CD4-positive, alpha-beta T cell treated with Interleukin-6 for 4 hours (primary cell): ENCODE measurements at regions not wholly inside any gene's neighbourhood (a gene's known extent, or its start where the extent isn't known, plus 50 kb on each side); places are given as distances from the start of the nearest gene placed in this dataset.
"Not testable (repeated sequence)": the region's sequence is repeated elsewhere in the genome, so short reads cannot be mapped to it uniquely, and the experiment has no call there.

Experiments
- DNase-seq: peaks from one replicate; pipeline ENCODE4 v3.0.0-alpha.2; 2020; ENCODE audit warnings: mixed read lengths

DNA sequence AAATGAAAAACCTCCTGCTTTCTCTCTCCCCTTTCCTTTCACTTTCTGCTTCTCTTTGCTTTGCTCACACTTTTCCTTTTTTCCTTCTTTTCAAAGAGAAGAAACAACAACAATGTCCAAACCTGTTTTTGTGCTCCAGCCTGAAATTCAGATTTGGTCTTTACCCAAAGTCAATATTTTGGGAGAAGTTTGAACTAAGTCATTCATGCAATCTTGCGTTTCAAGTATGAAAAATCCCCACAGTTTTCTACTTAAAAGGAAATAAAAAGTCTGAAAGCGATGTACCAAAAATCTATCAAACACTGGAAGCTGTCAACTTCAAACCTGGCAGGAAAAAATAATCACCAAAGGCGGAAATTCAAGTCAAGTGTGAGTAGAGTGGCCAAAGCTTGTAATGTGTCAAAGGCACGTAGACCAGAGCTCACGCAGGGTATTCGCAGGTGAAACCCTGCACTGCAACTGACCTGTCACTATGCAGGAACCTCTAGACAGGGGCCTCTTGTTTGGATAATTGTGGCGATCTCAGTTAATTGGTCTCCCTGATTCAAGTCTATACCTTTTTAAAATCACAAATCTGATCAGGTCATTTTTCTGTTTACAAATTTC, 118.8 kb upstream of the GALNT15 start:
- no peak for DNase-seq

DNA sequence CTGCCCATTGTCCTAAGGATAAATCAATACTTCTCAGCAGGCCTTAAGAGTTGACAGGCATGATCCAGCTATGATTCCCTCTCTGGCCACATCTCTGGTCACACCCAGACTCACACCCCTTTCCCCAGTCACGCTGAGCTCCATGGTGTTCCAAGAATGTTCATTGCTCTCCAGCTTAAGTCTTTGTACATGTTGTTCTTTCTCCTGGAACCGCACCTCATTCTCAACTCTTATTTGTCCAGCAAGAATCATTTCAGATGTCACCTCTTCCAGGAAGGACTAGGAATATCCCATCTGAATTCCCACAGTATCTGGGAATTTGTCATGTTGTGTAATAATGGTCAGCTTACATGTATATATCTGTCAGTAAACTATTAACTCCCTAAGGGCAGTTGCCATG, 118.3 kb upstream of the GALNT15 start:
- DNase-seq: no peak

DNA sequence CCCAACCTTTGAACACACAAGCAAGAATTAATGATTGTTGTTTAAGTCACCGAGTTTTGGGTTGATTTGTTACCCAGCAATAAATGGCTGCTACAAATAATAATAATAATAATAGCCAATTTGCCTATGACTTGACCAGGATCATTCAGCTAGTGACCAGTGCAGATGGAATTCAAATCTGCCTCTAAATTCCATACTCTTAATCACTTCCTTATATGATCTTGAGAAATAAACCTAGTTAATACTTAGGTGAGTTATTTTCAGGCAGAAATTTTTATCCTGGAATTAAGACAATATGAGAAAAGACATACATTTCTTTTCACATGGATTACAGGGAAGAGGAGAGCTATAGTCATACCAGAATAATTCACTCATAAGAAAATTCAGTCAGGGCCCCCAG, 116.0 kb upstream of the GALNT15 start:
- no peak for DNase-seq

DNA sequence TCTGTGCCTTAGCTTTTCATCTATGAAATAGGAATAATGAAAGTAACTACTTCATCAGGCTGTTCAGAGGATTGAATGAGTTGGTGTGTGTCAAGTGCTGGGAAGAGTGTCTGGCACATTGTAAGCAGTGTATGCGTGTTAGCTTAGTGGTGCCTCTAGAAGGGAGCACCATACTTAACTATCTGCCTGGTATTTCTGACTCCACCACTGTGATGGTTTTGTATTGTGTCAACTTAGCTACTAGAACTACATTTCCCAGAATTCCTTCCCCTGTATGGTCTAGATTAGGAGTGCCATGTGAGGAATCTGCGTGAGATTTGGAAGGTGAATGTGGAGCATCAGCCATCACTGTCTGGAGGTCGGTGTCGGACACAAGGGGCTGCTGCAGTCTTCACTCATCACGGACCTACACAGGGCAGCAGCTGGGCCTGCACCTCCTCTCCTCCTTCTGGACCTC, 115.4 kb upstream of the GALNT15 start:
- DNase-seq: no peak

DNA sequence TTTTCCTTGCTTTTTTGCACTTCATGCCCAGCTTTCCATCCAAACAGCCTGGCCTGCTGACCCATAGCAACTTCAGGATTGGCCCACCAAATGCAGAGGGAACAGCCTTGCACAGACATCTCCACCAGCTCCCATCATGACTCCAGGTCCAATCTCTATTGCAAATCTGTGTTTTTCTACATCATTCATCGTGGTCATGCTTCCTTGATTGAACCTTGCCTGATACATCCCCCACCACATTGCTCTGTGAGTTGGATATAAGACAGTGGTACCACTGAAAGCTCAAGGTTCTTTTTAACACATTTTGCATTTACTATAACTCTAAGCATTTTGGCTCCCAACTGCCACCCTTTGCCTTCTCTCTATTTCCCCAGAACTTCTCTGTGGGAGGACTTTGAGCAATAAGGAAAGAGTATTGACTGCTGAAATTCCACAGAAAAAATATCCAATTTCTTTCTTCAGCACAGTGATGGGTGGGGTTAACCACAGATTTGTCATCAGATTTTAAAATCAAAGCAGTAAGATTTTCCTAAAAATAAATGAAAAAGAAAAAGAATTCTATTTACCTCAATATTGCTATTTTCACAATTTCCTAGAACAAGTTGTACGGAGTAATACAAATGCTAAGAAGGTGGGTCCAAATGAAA, 114.6 kb upstream of the GALNT15 start:
- no peak for DNase-seq

DNA sequence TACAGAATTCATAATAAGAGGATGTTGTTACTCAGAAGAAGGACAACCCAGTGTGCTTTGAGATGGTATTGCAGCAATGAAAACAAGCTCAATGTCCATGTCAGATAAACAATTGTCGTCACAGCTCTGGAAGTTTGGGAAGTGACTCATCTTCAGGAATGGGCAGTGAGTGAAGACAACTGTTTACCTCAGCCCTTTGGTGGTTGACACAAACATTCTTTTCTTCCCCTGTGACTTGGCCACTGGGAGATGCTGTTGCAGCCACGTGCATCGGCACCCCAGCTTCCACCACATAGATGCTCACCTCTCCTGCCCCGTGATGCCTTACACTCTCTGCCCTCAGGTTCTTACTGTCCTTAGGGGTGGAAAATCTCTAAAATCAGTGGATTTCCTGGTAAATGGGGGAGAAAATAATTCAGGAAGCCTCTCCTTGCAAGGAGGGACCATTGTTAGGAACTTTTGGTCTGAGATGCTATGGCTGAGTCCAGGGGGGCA, 114.1 kb upstream of the GALNT15 start:
- DNase-seq: no peak

DNA sequence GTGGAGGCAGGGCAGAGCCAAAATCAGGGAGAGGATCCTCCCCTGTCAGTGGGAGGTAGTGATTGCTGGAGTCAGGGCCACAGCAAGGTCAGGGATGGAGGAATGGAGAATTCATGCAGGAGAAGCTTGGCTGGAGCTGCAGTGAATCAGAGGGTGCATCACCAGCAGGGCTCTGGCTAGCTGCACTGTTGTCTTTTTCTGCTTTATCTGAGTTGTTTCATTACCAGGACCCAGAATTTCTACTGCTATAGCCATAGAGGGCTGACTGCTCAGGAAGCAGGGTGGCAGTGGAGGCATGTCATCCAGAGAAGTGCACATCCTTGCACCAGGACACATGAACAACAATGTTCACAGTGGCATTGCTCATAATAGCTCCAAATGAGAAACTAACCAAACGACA, 113.5 kb upstream of the GALNT15 start:
- no peak for DNase-seq

DNA sequence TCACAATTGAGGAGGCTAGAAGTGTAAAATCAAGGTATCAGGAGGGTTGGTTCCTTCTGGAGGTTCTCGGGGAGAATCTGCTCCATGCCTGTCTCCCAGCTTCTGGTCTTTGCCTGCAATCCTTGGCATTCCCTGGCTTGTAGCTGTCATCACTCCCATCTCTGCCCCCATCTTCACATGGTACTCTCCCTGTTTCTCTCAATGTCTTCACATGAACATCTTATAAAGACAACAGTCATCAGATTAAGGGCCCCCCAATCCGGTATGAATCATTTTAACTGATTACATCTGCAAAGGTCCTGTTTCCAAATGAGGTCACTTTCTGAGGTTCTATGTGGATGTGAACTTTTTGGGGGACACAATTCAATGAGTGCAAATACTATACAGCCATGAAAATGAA, 113.0 kb upstream of the GALNT15 start:
- DNase-seq: no peak

DNA sequence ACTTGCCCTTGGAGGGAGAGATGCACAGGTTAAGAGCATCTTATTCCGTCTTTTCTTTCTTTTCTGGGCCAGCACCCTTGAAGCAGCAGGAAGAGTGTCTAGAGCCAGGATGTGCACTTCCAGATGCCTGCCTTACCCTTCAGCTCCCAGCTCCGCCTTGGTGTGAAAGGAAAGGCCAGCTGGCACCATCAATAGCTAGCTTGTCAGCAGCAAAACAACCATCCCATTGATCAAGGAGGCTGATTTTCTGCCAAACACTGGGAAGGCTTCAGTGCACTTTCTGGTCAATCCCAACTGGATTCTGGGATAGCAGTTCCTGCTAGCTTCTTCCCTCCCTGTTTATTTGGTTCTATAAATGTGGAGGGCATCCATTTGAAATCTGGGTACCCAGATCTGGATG, 110.9 kb upstream of the GALNT15 start:
- DNase-seq: no peak

DNA sequence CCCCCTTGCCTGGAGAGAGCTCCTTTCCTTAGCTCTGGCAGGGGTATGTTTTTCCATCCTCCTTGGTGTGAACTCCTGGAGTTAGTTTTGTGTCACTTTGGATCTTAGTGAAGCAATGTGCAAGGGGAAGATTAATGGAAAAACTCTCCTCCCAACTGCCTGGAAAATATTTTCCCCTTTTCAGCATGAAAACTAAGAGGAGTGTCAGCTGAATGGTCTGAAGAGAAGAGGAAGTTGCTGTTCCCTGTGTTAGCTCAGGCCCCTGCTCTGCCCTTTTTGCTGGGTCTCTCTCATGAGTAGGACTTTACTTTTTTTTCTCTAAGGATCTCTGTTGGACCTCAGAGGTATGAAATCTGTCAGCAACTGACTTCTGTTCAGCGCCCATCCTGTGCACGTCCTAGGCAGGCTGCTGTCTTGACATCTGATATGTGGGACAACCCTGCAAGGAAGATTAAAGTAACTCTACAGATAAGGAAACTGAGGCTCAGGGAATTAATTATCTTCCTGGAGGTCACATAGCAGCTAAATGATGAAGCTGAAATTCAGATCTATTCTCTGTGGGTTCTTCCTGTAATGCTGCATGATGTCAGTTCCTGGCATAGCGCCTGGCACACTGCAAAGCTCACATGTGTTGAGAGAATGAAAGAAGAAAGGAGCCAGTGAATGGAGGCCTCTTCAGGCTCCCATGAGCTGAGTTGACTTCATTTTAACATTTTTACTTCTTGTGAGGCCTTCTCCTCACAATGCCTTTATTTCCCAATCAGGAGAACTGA, 109.7 kb upstream of the GALNT15 start:
- no peak for DNase-seq

DNA sequence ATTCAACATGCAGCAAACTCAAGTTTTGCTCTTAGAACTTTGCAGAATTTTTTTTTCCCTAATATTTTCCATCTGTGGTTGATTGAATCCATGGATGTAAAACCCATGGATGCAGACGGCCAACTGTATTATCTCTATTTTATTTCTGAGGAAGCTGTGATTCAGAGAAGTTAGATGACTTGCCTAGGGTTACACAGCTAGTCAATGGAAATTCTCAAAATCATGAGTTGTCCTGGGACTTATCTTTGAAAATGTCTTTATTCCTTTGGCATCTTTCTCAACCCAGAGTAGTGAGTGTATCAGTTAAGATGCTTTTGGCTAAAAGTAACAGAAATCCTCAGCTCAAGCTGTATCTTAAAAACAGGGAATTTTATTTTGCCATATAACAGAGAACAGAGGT, 107.9 kb upstream of the GALNT15 start:
- no peak for DNase-seq

DNA sequence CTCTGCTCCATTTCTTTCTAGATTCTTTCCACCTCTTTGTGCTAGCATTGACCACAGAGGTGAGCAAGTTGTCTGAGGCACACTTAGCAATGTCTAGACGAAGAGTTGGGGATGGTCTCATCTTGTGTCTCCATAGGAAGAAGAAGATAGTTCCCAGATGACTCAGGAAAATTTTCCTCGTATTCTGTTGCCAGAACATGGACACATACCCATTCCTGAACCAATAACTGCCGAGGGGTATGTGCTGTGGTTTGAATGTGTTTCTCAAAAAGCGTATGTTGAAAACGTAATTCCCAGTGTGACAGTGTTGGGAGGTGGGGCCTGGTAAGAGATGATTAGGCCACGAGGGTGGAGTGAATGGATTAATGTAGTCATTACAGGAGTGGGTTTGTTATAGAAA, 107.5 kb upstream of the GALNT15 start:
- DNase-seq: no peak

DNA sequence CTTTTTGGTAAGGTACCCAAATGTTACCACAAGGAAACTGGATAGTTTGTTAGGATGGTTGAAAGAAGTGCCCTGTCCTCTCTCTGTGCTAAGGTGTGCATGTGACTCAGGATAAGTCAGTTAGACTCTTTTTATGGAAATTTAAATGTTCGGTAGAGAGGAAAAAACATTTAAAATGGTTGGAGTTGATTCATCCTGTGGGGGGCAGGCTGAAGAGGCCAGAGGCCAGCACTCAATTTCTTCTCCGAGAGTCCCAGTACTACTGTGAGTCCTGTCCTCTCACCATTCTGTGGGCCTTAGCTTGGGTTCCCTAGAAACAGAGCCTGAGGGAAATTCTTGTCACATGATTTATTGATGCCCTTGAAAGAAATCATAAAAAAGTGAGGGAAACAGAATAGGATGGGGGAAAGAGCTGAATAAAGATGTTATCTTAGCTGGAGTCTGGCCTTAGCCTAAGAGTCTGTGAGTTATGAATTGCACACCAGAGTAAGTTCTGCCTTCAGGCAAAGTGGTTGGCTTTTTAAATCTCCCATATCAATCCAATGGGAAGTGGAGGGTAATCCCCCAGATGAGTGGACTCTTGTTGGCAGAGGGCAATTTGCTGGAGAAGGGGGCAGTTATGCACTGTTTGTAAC, 106.5 kb upstream of the GALNT15 start:
- no peak for DNase-seq

DNA sequence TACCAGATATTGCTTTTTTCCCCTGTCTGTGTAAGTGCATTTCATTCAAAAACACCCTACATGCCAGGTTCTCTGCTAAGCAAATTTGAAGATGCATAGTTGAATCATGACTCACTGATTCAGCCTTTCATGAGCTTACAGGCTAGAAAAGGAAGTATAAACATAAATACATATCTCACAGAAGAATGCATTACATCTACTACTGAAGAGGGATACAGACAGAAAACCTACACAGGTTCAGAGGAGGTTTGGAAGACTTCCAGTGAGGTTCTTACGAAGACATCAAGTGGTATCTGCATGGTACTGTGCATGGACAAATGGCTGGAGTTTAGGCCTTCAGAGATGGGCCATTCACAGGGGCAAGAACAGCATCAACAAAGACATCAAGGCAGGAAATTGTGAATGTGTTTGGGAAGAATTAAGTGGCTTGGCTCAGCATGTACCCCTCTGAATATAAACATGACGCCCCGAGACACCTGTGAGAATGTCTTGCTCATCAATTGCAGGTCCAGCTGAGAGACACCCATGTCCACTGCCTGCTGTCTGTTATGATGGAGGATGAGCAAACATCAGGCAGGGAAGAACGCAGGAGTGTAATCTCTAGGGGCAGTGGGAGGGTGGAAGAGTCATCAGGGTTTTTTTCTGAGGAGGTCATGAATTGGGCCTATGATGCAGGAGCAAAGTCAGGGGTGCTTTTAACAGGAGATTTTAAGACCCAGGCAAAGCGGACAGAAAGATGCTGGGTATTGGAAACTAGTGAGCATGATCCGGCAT, 105.1 kb upstream of the GALNT15 start:
- DNase-seq: no peak

DNA sequence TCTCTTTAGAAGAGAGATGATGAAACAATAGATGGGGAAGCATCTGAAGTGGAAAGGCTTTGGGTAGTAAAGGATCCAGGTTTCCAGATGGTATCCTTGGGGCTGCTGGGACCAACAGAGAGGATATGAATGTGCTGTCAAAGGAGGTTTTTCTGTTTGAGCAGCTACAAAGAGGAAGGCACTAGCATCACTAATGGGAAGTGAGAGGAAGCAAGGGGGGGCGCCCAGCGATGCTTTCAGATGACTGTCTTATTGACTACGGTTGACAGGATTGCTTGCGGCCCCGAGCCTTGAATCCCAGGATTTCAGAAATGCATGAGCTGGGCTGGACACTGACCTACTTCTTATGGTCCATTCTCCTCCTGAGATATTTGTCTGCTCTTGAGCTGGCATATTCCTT, 103.8 kb upstream of the GALNT15 start:
- DNase-seq: no peak

DNA sequence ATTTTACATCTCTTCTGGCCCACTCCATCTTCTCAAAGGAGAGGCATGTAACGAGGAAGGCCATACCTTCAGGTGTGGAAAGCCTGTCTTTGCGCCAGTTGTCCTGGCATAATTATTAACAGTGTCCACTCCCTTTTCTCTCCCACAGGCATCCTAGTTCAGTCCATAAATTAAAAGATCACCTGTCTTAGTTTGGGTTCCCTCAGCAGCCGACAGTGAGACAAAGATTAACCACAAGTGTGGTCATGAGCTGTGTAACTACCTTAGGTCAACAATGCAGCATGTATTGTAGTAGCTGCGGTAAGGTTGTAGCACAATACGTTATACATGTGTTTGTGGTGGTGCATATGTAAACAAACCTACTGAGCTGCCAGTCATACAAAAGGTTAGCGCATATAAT, 103.3 kb upstream of the GALNT15 start:
- DNase-seq: no peak

DNA sequence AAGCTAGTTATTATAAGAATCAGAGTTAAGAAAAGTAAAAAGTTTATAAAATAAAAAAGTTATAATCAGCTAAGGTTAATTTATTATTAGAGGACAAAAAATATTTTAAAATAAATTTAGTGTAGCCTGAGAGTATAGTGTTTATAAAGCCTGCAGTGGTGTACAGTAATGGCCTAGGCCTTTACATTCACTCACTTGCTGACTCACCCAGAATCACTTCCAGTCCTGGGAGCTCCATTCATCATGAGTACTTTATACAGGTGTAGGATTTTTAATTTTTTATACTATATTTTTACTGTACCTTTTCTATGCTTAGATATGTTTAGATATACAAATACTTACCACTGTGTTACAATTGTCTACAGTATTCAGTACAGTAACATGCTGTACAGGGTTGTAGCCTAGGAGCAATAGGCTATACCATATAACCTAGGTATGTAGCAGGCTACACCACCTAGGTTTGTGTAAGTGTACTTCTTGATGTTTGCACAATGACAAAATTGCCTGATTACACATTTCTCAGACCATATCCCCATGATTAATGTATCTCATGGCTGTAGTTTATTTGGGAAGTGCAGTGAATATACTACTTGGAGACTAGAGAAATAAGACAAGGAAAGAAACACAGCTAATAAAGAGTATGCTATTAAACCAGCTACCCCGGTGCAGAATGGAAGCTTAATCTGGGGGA, 101.9 kb upstream of the GALNT15 start:
- no peak for DNase-seq

DNA sequence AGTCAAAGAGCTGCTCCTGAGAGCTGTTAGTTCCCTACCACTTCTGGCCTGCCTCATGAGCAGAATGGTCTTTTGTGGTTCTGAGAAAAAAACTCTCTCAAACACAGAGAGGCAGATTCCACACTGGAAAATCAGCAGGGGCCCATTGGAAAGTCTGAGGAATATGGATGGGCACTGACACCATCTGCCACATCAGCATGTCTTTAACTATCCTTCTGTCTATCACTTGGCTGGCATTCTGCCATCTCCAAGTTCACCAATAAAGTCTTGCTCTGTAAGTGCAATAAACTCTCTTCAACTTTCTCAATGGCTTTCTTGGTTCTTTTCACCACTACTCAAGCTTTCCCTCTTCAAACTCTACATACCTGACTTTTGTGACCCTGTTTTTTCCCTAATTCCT, 101.3 kb upstream of the GALNT15 start:
- DNase-seq: no peak

DNA sequence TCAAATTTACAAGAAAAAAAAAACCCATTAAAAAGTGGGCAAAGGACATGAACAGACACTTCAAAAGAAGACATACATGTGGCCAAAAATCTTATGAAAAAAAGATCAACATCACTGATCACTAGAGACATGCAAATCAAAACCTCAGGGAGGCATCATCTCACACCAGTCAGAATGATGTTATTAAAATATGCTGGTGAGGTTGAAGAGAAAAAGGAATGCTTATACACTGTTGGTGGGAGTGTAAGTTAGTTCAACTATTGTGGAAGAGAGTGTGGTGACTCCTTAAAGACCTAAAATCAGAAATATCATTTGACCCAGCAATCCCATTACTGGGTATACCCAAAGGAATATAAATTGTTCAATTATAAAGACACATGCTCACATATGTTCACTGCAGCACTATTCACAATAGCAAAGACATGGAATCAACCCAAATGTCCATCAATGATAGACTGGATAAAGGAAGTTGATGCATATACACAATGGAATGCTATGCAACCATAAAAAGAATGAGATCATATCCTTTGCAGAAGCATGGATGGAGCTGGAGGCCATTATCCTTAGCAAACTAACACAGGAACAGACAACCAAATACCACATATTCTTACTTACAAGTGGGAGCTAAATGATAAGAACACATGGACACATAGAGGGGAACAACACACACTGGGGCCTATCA, 100.3 kb upstream of the GALNT15 start:
- not testable (repeated sequence) for DNase-seq

DNA sequence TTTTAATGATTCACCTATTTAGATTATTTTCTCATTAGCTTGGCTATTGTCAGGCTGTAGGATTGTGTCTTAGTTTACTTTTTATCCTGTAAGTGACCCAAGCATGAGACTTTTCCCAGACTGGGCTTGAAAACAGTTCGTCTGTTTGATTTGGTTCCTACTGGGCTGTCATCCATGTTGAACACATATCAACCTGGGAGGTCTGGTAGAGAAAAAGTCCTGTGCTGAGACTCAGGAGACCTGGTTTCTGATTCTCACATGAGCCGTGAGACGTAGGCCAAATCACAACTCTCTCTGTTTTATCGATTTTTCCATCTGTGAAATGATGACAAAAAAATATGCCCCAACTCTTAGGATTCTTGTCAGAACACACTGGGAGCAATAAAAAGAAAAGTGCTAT, 98.8 kb upstream of the GALNT15 start:
- no peak for DNase-seq

DNA sequence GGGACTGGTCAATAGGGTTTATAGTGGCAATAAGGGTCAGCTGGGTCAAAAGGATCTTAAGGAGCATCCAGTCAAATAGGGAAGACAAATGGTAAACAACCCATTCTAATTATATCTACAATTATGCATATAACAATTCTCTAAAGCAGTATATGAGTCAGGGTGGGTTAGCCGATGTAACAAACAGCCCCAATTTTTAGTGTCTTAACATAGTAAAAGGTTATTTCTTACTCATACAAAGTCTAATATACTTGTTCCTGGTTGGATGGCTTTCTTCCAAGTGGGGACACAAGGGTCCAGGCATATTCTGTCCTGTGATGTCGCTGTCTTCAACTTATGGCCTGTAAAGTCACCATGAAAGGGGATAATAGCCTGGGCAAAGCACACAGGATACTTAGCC, 97.9 kb upstream of the GALNT15 start:
- no peak for DNase-seq

DNA sequence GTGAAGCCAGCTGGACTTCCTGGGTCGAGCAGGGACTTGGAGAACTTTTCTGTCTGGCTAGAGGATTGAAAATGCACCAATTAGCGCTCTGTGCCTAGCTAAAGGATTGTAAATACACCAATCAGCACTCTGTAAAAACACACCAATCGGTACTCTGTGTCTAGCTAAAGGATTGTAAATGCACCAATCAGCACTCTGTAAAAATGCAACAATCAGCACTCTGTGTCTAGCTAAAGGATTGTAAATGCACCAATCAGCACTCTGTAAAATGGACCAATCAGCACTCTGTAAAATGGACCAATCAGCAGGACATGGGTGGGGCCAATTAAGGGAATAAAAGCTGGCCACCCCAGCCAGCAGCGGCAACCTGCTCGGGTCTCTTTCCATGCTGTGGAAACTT, 97.3 kb upstream of the GALNT15 start:
- DNase-seq: not testable (repeated sequence)
